Transverse colon (tissue), 4 donors: ENCODE measurements at regions not wholly inside any gene's neighbourhood (a gene's known extent, or its start where the extent isn't known, plus 50 kb on each side); places are given as distances from the start of the nearest gene placed in this dataset.

ENCODE experiments used
- EP300 ChIP-seq: sonication (generic); formaldehyde crosslinking; IDR thresholded peaks from one replicate; pipeline ENCODE4 v1.6.1; 2017; ENCODE audit warnings: antibody characterized with exemption, low read depth
- POLR2A ChIP-seq: fragments of 450-650 bp; IDR thresholded peaks from one replicate; pipeline ENCODE4 v1.6.1; 2016; ENCODE audit warnings: antibody characterized with exemption, mild to moderate bottlenecking, moderate library complexity
- POLR2AphosphoS5 ChIP-seq, 3 donors: sonication (generic); formaldehyde crosslinking; IDR thresholded peaks; one replicate each; pipeline ENCODE4 v1.6.1; 2016; ENCODE audit warnings: antibody characterized with exemption in 3 of 3
- TF ChIP-seq, protein P1 (sequence below), 5 experiments: fragments of 200-600 bp in 3 of 5; fragments of 450-650 bp in 2 of 5; sonication (generic) in 3 of 5; IDR thresholded peaks; 1 replicate in 2 of 5; 2 replicates in 3 of 5; pipeline ENCODE4 v1.5.1; 2016 to 2017; ENCODE audit warnings: antibody characterized with exemption in 5 of 5, inconsistent platforms in 3 of 5, mild to moderate bottlenecking in 2 of 5, moderate library complexity in 1 of 5

DNA sequence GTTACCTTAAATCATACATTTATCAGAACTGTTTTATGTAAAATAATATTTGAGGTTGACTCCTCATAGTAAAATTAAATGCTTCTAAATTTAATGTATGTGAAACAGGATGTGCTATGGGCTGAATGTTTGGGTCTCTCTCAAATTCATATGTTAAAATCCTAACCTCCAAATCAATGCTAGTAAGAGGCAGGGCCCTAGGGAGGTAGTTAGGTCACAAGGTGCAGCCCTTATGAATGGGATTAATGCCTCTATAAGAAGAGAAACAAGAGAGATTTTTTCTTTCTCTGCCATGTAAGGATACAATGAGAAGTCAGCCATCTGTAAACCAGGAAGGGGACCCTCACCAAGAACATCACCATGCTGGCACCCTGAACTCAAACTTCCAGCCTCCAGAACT, 67.2 kb upstream of the ETAA1 start:
- TF ChIP-seq, protein P1, sequence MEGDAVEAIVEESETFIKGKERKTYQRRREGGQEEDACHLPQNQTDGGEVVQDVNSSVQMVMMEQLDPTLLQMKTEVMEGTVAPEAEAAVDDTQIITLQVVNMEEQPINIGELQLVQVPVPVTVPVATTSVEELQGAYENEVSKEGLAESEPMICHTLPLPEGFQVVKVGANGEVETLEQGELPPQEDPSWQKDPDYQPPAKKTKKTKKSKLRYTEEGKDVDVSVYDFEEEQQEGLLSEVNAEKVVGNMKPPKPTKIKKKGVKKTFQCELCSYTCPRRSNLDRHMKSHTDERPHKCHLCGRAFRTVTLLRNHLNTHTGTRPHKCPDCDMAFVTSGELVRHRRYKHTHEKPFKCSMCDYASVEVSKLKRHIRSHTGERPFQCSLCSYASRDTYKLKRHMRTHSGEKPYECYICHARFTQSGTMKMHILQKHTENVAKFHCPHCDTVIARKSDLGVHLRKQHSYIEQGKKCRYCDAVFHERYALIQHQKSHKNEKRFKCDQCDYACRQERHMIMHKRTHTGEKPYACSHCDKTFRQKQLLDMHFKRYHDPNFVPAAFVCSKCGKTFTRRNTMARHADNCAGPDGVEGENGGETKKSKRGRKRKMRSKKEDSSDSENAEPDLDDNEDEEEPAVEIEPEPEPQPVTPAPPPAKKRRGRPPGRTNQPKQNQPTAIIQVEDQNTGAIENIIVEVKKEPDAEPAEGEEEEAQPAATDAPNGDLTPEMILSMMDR (IDR thresholded peaks at IDR 0.05) = no peak
- TF ChIP-seq POLR2A (no peak), EP300 (no peak), POLR2AphosphoS5 (IDR thresholded peaks at IDR 0.05) (no peak)
